ENCODE measurements at regions not wholly inside any gene's neighbourhood (a gene's known extent, or its start where the extent isn't known, plus 50 kb on each side); places are given as distances from the start of the nearest gene placed in this dataset.

DNA sequence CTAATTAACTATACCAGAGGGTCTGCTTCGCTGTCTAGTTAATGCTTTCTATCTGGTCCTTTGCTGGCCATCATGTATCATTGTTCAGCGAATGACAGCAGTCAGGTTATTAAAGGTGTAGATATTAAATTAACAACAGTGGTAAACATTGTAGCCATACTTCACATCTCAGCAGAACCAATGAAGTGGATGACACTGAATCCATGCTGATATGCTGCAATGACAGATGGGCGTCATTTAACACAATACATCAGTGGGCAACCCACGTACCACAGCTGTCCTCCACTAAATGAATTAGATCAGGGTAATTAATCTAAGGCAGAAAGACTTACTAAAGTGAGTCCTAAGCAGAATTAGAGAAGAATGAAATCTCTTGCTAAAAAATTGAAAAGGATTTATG, 767.2 kb downstream of the NXPH1 start:
- TF ChIP-seq, protein P1, sequence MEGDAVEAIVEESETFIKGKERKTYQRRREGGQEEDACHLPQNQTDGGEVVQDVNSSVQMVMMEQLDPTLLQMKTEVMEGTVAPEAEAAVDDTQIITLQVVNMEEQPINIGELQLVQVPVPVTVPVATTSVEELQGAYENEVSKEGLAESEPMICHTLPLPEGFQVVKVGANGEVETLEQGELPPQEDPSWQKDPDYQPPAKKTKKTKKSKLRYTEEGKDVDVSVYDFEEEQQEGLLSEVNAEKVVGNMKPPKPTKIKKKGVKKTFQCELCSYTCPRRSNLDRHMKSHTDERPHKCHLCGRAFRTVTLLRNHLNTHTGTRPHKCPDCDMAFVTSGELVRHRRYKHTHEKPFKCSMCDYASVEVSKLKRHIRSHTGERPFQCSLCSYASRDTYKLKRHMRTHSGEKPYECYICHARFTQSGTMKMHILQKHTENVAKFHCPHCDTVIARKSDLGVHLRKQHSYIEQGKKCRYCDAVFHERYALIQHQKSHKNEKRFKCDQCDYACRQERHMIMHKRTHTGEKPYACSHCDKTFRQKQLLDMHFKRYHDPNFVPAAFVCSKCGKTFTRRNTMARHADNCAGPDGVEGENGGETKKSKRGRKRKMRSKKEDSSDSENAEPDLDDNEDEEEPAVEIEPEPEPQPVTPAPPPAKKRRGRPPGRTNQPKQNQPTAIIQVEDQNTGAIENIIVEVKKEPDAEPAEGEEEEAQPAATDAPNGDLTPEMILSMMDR (IDR thresholded peaks at IDR 0.05) = no peak
- TF ChIP-seq POLR2A (IDR thresholded peaks at IDR 0.05) = no peak
